A673 (cell line): ENCODE measurements at regions not wholly inside any gene's neighbourhood (a gene's known extent, or its start where the extent isn't known, plus 50 kb on each side); places are given as distances from the start of the nearest gene placed in this dataset.

Experiments used
- BruUV-seq: library from RNA; stranded (reverse); fragments of 400-500 nt; replicated peaks from 2 replicates; lab custom pipeline; 2021; lab: Mats Ljungman, UMichigan
- CTCF ChIA-PET: fragments of 300-600 bp; sonication (Branson Sonifier 250); formaldehyde crosslinking; loops from one replicate; lab custom pipeline; 2022; ENCODE audit warnings: antibody characterized with exemption; lab: Charles Lee
- POLR2A ChIA-PET: fragments of 300-600 bp; sonication (Branson Sonifier 250); formaldehyde crosslinking; loops from one replicate; lab custom pipeline; 2022; ENCODE audit warnings: antibody characterized with exemption; ENCODE audit not compliant: low non-redundant PET; lab: Charles Lee
- DNase-seq: peaks from one replicate; pipeline ENCODE4 v3.0.0-alpha.2; 2015; ENCODE audit warnings: low spot score
- H3K27ac ChIP-seq: fragments of 200-600 bp; sonication (generic); 2 replicates; pipeline ENCODE4 v1.5.1; 2016; ENCODE audit warnings: mixed run types, low read depth, mild to moderate bottlenecking, mixed read lengths, antibody characterized with exemption, low read length; ENCODE audit not compliant: poor library complexity, severe bottlenecking
- H3K27me3 ChIP-seq: fragments of 200-600 bp; sonication (generic); replicated peaks from 2 replicates; pipeline ENCODE4 v1.6.1; 2017; ENCODE audit warnings: mixed run types, low read depth, mild to moderate bottlenecking, mixed read lengths, antibody characterized with exemption, low read length; ENCODE audit not compliant: insufficient read depth, poor library complexity
- H3K36me3 ChIP-seq: fragments of 200-600 bp; sonication (generic); 2 replicates; pipeline ENCODE4 v1.6.1; 2016; ENCODE audit warnings: mixed run types, mild to moderate bottlenecking, mixed read lengths, antibody characterized with exemption, low read length; ENCODE audit not compliant: insufficient read depth, poor library complexity, severe bottlenecking
- H3K4me1 ChIP-seq: fragments of 200-600 bp; sonication (generic); 2 replicates; pipeline ENCODE4 v1.6.1; 2017; ENCODE audit warnings: mixed run types, mild to moderate bottlenecking, mixed read lengths, antibody characterized with exemption, low read length; ENCODE audit not compliant: insufficient read depth, poor library complexity, severe bottlenecking
- H3K4me3 ChIP-seq: fragments of 200-600 bp; sonication (generic); 2 replicates; pipeline ENCODE4 v1.5.1; 2016; ENCODE audit warnings: low read depth, mixed run types, mild to moderate bottlenecking, mixed read lengths, low read length; ENCODE audit not compliant: poor library complexity, severe bottlenecking
- H3K9me3 ChIP-seq: fragments of 200-600 bp; sonication (generic); 2 replicates; pipeline ENCODE4 v1.6.1; 2016; ENCODE audit warnings: mixed run types, low read depth, mild to moderate bottlenecking, mixed read lengths, antibody characterized with exemption, low read length; ENCODE audit not compliant: poor library complexity, severe bottlenecking
- EZH2 ChIP-seq: fragments of 200-600 bp; sonication (generic); IDR thresholded peaks from 2 replicates; pipeline ENCODE4 v1.6.1; 2017; ENCODE audit warnings: borderline replicate concordance, low read depth, mild to moderate bottlenecking, mixed read lengths, antibody characterized with exemption, low read length; ENCODE audit not compliant: poor library complexity, severe bottlenecking
- intact Hi-C: fragments of 100-400 bp; cut with micrococcal nuclease; formaldehyde crosslinking; loops from one replicate; pipeline ENCODE4 v1.10.0; 2022; ENCODE audit not compliant: unreplicated experiment
- TF ChIP-seq, protein P1 (sequence below): fragments of 300-800, 200-600 bp; sonication (generic); conservative IDR thresholded peaks from 2 replicates; pipeline ENCODE4 v1.5.1; 2017; ENCODE audit warnings: low read depth, mild to moderate bottlenecking, antibody characterized with exemption, low read length, moderate library complexity, mixed read lengths

- no peaks in the 10 kb centered on the region for H3K4me1 ChIP-seq
- CTCF ChIA-PET: no interaction called here
- TF ChIP-seq EZH2: no peak
- TF ChIP-seq, protein P1, sequence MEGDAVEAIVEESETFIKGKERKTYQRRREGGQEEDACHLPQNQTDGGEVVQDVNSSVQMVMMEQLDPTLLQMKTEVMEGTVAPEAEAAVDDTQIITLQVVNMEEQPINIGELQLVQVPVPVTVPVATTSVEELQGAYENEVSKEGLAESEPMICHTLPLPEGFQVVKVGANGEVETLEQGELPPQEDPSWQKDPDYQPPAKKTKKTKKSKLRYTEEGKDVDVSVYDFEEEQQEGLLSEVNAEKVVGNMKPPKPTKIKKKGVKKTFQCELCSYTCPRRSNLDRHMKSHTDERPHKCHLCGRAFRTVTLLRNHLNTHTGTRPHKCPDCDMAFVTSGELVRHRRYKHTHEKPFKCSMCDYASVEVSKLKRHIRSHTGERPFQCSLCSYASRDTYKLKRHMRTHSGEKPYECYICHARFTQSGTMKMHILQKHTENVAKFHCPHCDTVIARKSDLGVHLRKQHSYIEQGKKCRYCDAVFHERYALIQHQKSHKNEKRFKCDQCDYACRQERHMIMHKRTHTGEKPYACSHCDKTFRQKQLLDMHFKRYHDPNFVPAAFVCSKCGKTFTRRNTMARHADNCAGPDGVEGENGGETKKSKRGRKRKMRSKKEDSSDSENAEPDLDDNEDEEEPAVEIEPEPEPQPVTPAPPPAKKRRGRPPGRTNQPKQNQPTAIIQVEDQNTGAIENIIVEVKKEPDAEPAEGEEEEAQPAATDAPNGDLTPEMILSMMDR: no peak
- intact Hi-C loops: no loop called here
- H3K27me3 ChIP-seq: peaks cover 6% of the 10 kb centered on the region
- no peaks in the 10 kb centered on the region for H3K9me3 ChIP-seq
- BruUV-seq: no TSS peak
- no peaks in the 10 kb centered on the region for H3K36me3 ChIP-seq
- POLR2A ChIA-PET: no interaction called here
- H3K27ac ChIP-seq: no peak overlapping the region
- no peak for DNase-seq
- H3K4me3 ChIP-seq: no peak overlapping the region
Observed at GRCh38 chr6:6439778-6440177, 119.3 kb upstream of the F13A1 start.

- no peak overlapping the region for H3K4me3 ChIP-seq
- no peaks in the 10 kb centered on the region for H3K9me3 ChIP-seq
- no peak for DNase-seq
- no peaks in the 10 kb centered on the region for H3K36me3 ChIP-seq
- no TSS peak for BruUV-seq
- no peaks in the 10 kb centered on the region for H3K4me1 ChIP-seq
- CTCF ChIA-PET: no interaction called here
- no peak for TF ChIP-seq EZH2
- H3K27ac ChIP-seq: no peak overlapping the region
- intact Hi-C loops: no loop called here
- no peaks in the 10 kb centered on the region for H3K27me3 ChIP-seq
- POLR2A ChIA-PET: no interaction called here
Observed at GRCh38 chr6:6452002-6452401, 131.5 kb upstream of the F13A1 start.

DNA sequence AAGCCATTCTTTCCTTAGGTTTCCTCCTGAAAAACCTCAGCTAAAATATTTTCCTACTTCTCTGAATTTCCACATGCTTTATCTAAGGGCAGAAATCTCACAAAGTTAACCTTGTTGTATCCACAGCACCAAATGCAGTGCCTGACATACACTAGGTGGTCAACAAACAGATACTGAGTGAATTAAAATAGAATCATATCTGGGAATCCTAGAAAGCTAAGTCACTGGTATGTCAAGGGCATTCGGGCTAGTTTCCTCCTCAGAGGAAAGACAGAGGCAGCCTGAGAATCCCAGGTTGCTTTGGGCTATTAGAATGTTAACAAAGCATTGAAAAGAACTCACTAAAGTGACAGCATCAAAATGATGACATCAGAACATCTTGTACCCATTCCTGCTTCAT is 132.7 kb upstream of the F13A1 start:
- no peak for DNase-seq
- no peak overlapping the region for H3K4me3 ChIP-seq
- TF ChIP-seq, protein P1: no peak
- no peak for TF ChIP-seq EZH2
- CTCF ChIA-PET: no interaction called here
- intact Hi-C loops: no loop called here
- no peaks in the 10 kb centered on the region for H3K4me1 ChIP-seq
- no TSS peak for BruUV-seq
- POLR2A ChIA-PET: no interaction called here
- no peak overlapping the region for H3K27ac ChIP-seq
- H3K27me3 ChIP-seq: no peaks in the 10 kb centered on the region
- no peaks in the 10 kb centered on the region for H3K9me3 ChIP-seq
- H3K36me3 ChIP-seq: no peaks in the 10 kb centered on the region

- H3K4me1 ChIP-seq: no peaks in the 10 kb centered on the region
- intact Hi-C loops: no loop called here
- ChIA-PET CTCF (no interaction called here), POLR2A (no interaction called here)
- BruUV-seq: no TSS peak
- H3K27ac ChIP-seq: no peak overlapping the region
- TF ChIP-seq, protein P1: no peak
- TF ChIP-seq EZH2: no peak
- H3K36me3 ChIP-seq: no peaks in the 10 kb centered on the region
- no peak overlapping the region for H3K4me3 ChIP-seq
- no peak for DNase-seq
- H3K27me3 ChIP-seq: no peaks in the 10 kb centered on the region
- H3K9me3 ChIP-seq: no peaks in the 10 kb centered on the region
Observed at GRCh38 chr6:6455272-6455671, 133.2 kb upstream of the LY86 start.
